ENCODE measurements at regions not wholly inside any gene's neighbourhood (a gene's known extent, or its start where the extent isn't known, plus 50 kb on each side); places are given as distances from the start of the nearest gene placed in this dataset.

DNA sequence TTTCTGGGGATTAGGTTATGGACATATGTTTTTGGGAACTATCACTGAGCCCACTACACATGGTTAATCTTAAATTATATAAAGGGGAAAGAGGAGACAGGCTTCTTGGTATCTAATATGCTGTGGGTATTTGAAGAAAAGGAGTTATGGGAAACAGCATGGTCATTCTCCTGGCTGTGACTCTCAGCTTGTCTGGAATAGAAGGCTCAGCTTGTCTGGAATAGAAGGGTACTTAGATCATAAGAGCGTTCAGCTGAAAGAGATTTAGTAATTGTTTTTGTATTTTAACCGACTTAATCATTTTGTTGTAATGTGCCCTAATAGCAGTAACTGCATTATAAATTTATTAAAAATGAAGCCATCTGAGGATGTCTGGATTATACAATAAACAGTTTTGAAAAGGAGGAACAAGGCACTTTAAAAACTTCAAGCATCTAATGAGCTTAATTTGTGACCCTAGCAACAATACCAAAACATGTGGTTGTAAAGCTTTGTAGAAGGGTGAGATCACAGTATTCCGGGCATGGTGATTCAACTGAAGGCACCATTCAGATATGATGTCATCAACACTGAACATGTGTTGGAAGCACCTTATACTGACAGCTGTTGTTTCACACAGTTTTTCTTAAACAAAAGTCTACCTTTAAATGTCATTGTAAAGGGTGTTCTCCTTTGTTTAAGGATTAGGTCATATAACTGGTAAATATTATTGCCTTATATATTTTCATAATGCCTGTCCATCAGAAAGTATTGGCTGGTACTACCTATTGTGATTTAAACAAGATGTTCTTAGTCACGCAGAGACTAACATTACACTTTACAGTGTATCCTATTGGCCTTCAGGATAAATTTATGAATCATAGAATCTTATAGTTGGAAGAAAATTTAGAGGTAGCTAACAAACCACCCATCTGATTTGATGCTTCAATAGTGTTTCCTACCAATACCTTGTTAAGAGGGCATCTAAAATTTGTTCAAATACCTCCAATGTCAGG lies 2174.1 kb upstream of the WWC1 start:
- no peak overlapping the region for H3K27ac ChIP-seq (ENCODE audit: low read length in 2 of 2)
- ATAC-seq (ENCODE audit: low read depth) (no peak), DNase-seq (no peak)
- TF ChIP-seq EZH2 (IDR thresholded peaks at IDR 0.05; ENCODE audit: borderline replicate concordance, insufficient read depth, low read depth, low read length, poor library complexity, severe bottlenecking), result no peak
- TF ChIP-seq, protein P1, sequence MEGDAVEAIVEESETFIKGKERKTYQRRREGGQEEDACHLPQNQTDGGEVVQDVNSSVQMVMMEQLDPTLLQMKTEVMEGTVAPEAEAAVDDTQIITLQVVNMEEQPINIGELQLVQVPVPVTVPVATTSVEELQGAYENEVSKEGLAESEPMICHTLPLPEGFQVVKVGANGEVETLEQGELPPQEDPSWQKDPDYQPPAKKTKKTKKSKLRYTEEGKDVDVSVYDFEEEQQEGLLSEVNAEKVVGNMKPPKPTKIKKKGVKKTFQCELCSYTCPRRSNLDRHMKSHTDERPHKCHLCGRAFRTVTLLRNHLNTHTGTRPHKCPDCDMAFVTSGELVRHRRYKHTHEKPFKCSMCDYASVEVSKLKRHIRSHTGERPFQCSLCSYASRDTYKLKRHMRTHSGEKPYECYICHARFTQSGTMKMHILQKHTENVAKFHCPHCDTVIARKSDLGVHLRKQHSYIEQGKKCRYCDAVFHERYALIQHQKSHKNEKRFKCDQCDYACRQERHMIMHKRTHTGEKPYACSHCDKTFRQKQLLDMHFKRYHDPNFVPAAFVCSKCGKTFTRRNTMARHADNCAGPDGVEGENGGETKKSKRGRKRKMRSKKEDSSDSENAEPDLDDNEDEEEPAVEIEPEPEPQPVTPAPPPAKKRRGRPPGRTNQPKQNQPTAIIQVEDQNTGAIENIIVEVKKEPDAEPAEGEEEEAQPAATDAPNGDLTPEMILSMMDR (IDR thresholded peaks at IDR 0.05), result no peak
- WGBS (ENCODE audit: insufficient coverage), result no CpG with 5 or more reads among the region's 4 CpGs
- H4K20me1 ChIP-seq (ENCODE audit: control insufficient read depth, insufficient read depth, low read length, poor library complexity, severe bottlenecking), result no peaks in the 10 kb centered on the region
- H3K27me3 Mint-ChIP-seq, result no peaks in the 10 kb centered on the region
- POLR2A ChIA-PET, result no interaction called here
- H2AFZ ChIP-seq (ENCODE audit: insufficient read depth, low read depth, low read length, poor library complexity, severe bottlenecking), result no peak overlapping the region
- H3K27me3 ChIP-seq (replicated peaks in 1 of 4; ENCODE audit: control extremely low read depth in 1 of 4, control insufficient read depth in 3 of 4, insufficient read depth in 4 of 4, low read length in 3 of 4), result no peaks in the 10 kb centered on the region
- no peak overlapping the region for H3K4me3 Mint-ChIP-seq
- no peaks in the 10 kb centered on the region for H3K9me3 ChIP-seq (ENCODE audit: control extremely low read depth in 1 of 3, control insufficient read depth in 2 of 3, insufficient read depth in 1 of 3, low read length in 2 of 3)
- no peak overlapping the region for H3K27ac Mint-ChIP-seq
- H3K9ac ChIP-seq (ENCODE audit: low read length), result no peak overlapping the region
- no peaks in the 10 kb centered on the region for H3K4me1 ChIP-seq (ENCODE audit: control insufficient read depth in 2 of 2, insufficient read depth in 2 of 2, low read length in 2 of 2)
- no peaks in the 10 kb centered on the region for H3K36me3 ChIP-seq (replicated peaks in 1 of 2; ENCODE audit: control extremely low read depth in 1 of 2, control insufficient read depth in 1 of 2, extremely low read depth in 1 of 2, insufficient read depth in 2 of 2, low read length in 1 of 2)
- CTCF ChIA-PET, result no interaction called here
- no peak overlapping the region for H3K4me3 ChIP-seq (ENCODE audit: control extremely low read depth in 1 of 5, extremely low read depth in 1 of 5, insufficient read depth in 1 of 5, low read depth in 2 of 5, low read length in 4 of 5)
- intact Hi-C loops (cut with micrococcal nuclease), result no loop called here
- H3K4me2 ChIP-seq (replicated peaks; ENCODE audit: low read depth, low read length, poor library complexity, severe bottlenecking), result no peak overlapping the region
- no peaks in the 10 kb centered on the region for H3K79me2 ChIP-seq (ENCODE audit: control insufficient read depth, insufficient read depth, low read length)
- peaks cover 10% of the 10 kb centered on the region for H3K9me3 Mint-ChIP-seq (ENCODE audit: insufficient read depth)
- no peaks in the 10 kb centered on the region for H3K4me1 Mint-ChIP-seq

DNA sequence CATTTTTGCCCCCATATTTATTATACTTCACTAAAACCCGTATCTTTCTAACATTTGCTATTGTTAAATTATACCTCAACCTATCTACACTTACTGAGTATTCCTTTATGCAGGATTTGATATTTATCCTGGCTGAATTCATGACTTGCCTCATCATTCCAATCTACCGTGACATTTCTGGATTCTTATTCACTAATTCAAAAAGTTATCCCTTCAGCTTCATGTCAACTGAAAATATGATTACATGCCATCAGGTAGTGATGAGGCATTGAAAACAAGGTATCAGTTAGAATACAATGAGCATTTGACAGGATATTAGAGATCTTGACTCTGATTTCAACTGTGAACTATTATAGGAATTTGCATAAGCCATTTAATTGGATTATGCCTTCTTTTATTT lies 2171.9 kb upstream of the WWC1 start:
- no peak overlapping the region for H3K9ac ChIP-seq (ENCODE audit: low read length)
- no peaks in the 10 kb centered on the region for H4K20me1 ChIP-seq (ENCODE audit: control insufficient read depth, insufficient read depth, low read length, poor library complexity, severe bottlenecking)
- H3K27ac Mint-ChIP-seq, result no peak overlapping the region
- H2AFZ ChIP-seq (ENCODE audit: insufficient read depth, low read depth, low read length, poor library complexity, severe bottlenecking), result no peak overlapping the region
- 60% methylated on average over 1 of the region's 2 CpGs for WGBS (ENCODE audit: insufficient coverage)
- H3K27me3 Mint-ChIP-seq, result no peaks in the 10 kb centered on the region
- H3K36me3 ChIP-seq (replicated peaks in 1 of 2; ENCODE audit: control extremely low read depth in 1 of 2, control insufficient read depth in 1 of 2, extremely low read depth in 1 of 2, insufficient read depth in 2 of 2, low read length in 1 of 2), result no peaks in the 10 kb centered on the region
- H3K27me3 ChIP-seq (replicated peaks in 1 of 4; ENCODE audit: control extremely low read depth in 1 of 4, control insufficient read depth in 3 of 4, insufficient read depth in 4 of 4, low read length in 3 of 4), result no peaks in the 10 kb centered on the region
- POLR2A ChIA-PET, result no interaction called here
- CTCF ChIA-PET, result no interaction called here
- peaks cover 14% of the 10 kb centered on the region for H3K9me3 Mint-ChIP-seq (ENCODE audit: insufficient read depth)
- H3K4me3 ChIP-seq (ENCODE audit: control extremely low read depth in 1 of 5, extremely low read depth in 1 of 5, insufficient read depth in 1 of 5, low read depth in 2 of 5, low read length in 4 of 5), result no peak overlapping the region
- no peak for TF ChIP-seq EZH2 (IDR thresholded peaks at IDR 0.05; ENCODE audit: borderline replicate concordance, insufficient read depth, low read depth, low read length, poor library complexity, severe bottlenecking)
- TF ChIP-seq, protein P1 (IDR thresholded peaks at IDR 0.05), result no peak
- no peaks in the 10 kb centered on the region for H3K79me2 ChIP-seq (ENCODE audit: control insufficient read depth, insufficient read depth, low read length)
- no peaks in the 10 kb centered on the region for H3K4me1 Mint-ChIP-seq
- no peak overlapping the region for H3K4me2 ChIP-seq (replicated peaks; ENCODE audit: low read depth, low read length, poor library complexity, severe bottlenecking)
- intact Hi-C loops (cut with micrococcal nuclease), result no loop called here
- no peaks in the 10 kb centered on the region for H3K4me1 ChIP-seq (ENCODE audit: control insufficient read depth in 2 of 2, insufficient read depth in 2 of 2, low read length in 2 of 2)
- no peaks in the 10 kb centered on the region for H3K9me3 ChIP-seq (ENCODE audit: control extremely low read depth in 1 of 3, control insufficient read depth in 2 of 3, insufficient read depth in 1 of 3, low read length in 2 of 3)
- no peak overlapping the region for H3K27ac ChIP-seq (ENCODE audit: low read length in 2 of 2)
- DNase-seq (no peak), ATAC-seq (ENCODE audit: low read depth) (no peak)
- H3K4me3 Mint-ChIP-seq, result no peak overlapping the region
